ENCODE measurements at regions not wholly inside any gene's neighbourhood (a gene's known extent, or its start where the extent isn't known, plus 50 kb on each side); places are given as distances from the start of the nearest gene placed in this dataset.
"Not testable (repeated sequence)": the region's sequence is repeated elsewhere in the genome, so short reads cannot be mapped to it uniquely, and the experiment has no call there.

DNA sequence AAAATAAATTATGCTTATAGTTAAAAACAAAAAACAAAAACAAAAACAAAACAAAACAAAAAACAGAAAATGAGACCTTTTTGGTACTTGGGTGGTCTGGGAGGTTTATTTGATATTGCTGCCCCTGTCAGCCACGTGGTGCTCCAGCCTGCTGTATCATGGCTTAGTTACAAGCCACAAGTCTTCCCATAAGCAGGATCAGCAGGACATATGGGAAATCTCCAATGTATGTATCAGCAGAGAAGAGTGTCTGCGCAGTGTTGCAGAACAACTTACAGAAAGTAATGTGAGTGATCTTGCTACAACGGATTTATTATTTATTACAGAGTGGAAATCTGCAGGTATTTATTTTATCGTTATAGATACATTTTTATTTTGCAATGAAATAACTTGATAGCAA, 423.0 kb upstream of the TMPRSS15 start:
- Histone ChIP-seq H3K36me3 (ENCODE audit: insufficient read depth, insufficient read length, low read length) (no peaks in the 10 kb centered on the region), H3K27me3 (ENCODE audit: insufficient read depth, insufficient read length) (no peaks in the 10 kb centered on the region), H3K4me3 (ENCODE audit: insufficient read length, low read depth) (no peak overlapping the region), H3K9me3 (ENCODE audit: insufficient read depth, low read length) (no peaks in the 10 kb centered on the region), H3K4me1 (ENCODE audit: insufficient read depth, insufficient read length) (no peaks in the 10 kb centered on the region), H3K9ac (ENCODE audit: insufficient read length, low read depth) (no peak overlapping the region)
- TF ChIP-seq YY1 (IDR thresholded peaks at IDR 0.05; ENCODE audit: insufficient read depth, insufficient read length) (no peak), ZNF274 (IDR thresholded peaks at IDR 0.05; ENCODE audit: low read depth, low read length) (no peak), SUZ12 (IDR thresholded peaks at IDR 0.05; ENCODE audit: extremely low read depth, insufficient read depth, insufficient read length) (no peak)
- DNase-seq (ENCODE audit: low read depth, low spot score) = no peak

DNA sequence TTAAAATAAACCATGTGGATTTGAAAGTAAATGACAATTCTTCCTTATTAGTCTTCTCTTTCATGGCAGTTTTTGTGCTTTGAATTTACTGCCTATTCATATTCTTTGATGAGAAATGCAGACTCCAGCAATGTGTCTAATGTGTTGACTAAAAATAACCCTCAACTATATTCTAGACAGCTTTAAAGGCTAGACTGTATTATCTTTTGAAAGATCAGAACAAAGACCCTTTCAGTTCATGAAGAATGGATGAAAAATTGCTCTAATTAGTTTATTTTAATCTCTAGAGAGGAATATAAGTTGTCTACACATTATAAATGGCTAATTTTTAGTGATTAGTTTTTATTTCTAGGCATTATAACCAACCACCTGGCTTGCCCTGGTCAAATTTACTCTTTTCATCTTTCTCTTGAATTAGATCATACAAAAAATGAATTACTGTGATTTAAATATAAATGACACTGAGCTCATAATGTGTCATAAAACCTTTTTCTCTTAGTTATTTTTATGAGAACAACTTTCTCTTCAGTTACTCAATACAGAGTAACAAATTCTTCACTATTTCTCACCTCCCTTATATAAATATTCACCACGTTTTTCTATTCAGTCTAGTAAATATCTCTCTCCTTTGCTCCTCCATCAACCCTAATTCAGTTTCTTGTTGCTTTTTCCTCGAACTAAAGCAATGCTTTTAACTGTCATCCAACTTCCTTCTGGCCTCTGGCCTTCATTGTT, 428.5 kb upstream of the TMPRSS15 start:
- H3K4me1 ChIP-seq (ENCODE audit: insufficient read depth, insufficient read length) = no peaks in the 10 kb centered on the region
- H3K27me3 ChIP-seq (ENCODE audit: insufficient read depth, insufficient read length) = no peaks in the 10 kb centered on the region
- no peak overlapping the region for H3K4me3 ChIP-seq (ENCODE audit: insufficient read length, low read depth)
- no peaks in the 10 kb centered on the region for H3K36me3 ChIP-seq (ENCODE audit: insufficient read depth, insufficient read length, low read length)
- DNase-seq (ENCODE audit: low read depth, low spot score) = no peak
- H3K9ac ChIP-seq (ENCODE audit: insufficient read length, low read depth) = no peak overlapping the region
- H3K9me3 ChIP-seq (ENCODE audit: insufficient read depth, low read length) = no peaks in the 10 kb centered on the region
- no peak for TF ChIP-seq ZNF274 (IDR thresholded peaks at IDR 0.05; ENCODE audit: low read depth, low read length)
- TF ChIP-seq SUZ12 (IDR thresholded peaks at IDR 0.05; ENCODE audit: extremely low read depth, insufficient read depth, insufficient read length) = no peak
- TF ChIP-seq YY1 (IDR thresholded peaks at IDR 0.05; ENCODE audit: insufficient read depth, insufficient read length) = no peak

GRCh38 chr21:18832950-18833349, 429.4 kb upstream of the TMPRSS15 start:
- H3K4me1 ChIP-seq (ENCODE audit: insufficient read depth, insufficient read length) = no peaks in the 10 kb centered on the region
- no peak overlapping the region for H3K4me3 ChIP-seq (ENCODE audit: insufficient read length, low read depth)
- H3K27me3 ChIP-seq (ENCODE audit: insufficient read depth, insufficient read length) = no peaks in the 10 kb centered on the region
- H3K9ac ChIP-seq (ENCODE audit: insufficient read length, low read depth) = no peak overlapping the region
- no peak for TF ChIP-seq ZNF274 (IDR thresholded peaks at IDR 0.05; ENCODE audit: low read depth, low read length)
- no peak for TF ChIP-seq SUZ12 (IDR thresholded peaks at IDR 0.05; ENCODE audit: extremely low read depth, insufficient read depth, insufficient read length)
- no peak for TF ChIP-seq YY1 (IDR thresholded peaks at IDR 0.05; ENCODE audit: insufficient read depth, insufficient read length)
- DNase-seq (ENCODE audit: low read depth, low spot score) = no peak
- H3K36me3 ChIP-seq (ENCODE audit: insufficient read depth, insufficient read length, low read length) = no peaks in the 10 kb centered on the region
- no peaks in the 10 kb centered on the region for H3K9me3 ChIP-seq (ENCODE audit: insufficient read depth, low read length)

DNA sequence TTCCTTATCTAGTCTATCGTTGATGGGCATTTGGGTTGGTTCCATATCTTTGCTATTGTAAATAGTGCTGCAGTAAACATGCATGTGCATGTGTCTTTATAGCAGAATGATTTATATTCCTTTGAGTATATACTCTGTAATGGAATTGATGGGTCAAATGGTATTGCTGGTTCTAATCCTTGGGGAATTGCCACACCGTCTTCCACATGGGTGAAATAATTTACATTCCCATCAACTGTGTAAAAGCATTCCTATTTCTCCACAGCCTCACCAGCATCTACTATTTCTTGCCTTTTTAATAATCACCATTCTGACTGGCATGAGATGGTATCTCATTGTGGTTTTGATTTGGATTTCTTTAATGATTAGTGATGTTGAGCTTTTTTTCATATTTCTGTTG, 430.5 kb upstream of the TMPRSS15 start:
- H3K36me3 ChIP-seq (ENCODE audit: insufficient read depth, insufficient read length, low read length); DNase-seq (ENCODE audit: low read depth, low spot score); H3K9me3 ChIP-seq (ENCODE audit: insufficient read depth, low read length); H3K9ac ChIP-seq (ENCODE audit: insufficient read length, low read depth); H3K4me1 ChIP-seq (ENCODE audit: insufficient read depth, insufficient read length); H3K4me3 ChIP-seq (ENCODE audit: insufficient read length, low read depth); H3K27me3 ChIP-seq (ENCODE audit: insufficient read depth, insufficient read length): not testable (repeated sequence)

GRCh38 chr21:18840239-18840638, 436.7 kb upstream of the TMPRSS15 start:
- H3K9me3 ChIP-seq (ENCODE audit: insufficient read depth, low read length) = peaks cover 7% of the 10 kb centered on the region
- DNase-seq (ENCODE audit: low read depth, low spot score) = peak; percentile 60
- no peak for TF ChIP-seq ZNF274 (IDR thresholded peaks at IDR 0.05; ENCODE audit: low read depth, low read length)
- no peak for TF ChIP-seq SUZ12 (IDR thresholded peaks at IDR 0.05; ENCODE audit: extremely low read depth, insufficient read depth, insufficient read length)
- no peak for TF ChIP-seq YY1 (IDR thresholded peaks at IDR 0.05; ENCODE audit: insufficient read depth, insufficient read length)

DNA sequence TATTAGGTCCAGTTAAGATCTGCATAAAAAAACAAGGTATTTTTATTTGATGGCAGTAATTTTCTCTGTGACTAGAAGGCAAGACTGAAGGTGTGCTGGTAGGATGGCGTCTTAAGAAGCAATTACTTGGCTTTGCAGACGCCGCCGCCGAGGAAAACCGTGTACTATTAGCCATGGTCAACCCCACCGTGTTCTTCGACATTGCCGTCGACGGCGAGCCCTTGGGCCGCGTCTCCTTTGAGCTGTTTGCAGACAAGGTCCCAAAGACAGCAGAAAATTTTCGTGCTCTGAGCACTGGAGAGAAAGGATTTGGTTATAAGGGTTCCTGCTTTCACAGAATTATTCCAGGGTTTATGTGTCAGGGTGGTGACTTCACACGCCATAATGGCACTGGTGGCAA, 454.0 kb upstream of the TMPRSS15 start:
- not testable (repeated sequence) for H3K9ac ChIP-seq (ENCODE audit: insufficient read length, low read depth); H3K4me1 ChIP-seq (ENCODE audit: insufficient read depth, insufficient read length); DNase-seq (ENCODE audit: low read depth, low spot score); H3K9me3 ChIP-seq (ENCODE audit: insufficient read depth, low read length); H3K27me3 ChIP-seq (ENCODE audit: insufficient read depth, insufficient read length); H3K4me3 ChIP-seq (ENCODE audit: insufficient read length, low read depth); H3K36me3 ChIP-seq (ENCODE audit: insufficient read depth, insufficient read length, low read length)

More at GRCh38 chr21:18840239-18840638, 436.7 kb upstream of the TMPRSS15 start:
- H3K4me3 ChIP-seq (ENCODE audit: insufficient read length, low read depth) = no peak overlapping the region
- H3K9ac ChIP-seq (ENCODE audit: insufficient read length, low read depth) = no peak overlapping the region
- H3K36me3 ChIP-seq (ENCODE audit: insufficient read depth, insufficient read length, low read length) = no peaks in the 10 kb centered on the region
- H3K27me3 ChIP-seq (ENCODE audit: insufficient read depth, insufficient read length) = no peaks in the 10 kb centered on the region
- no peaks in the 10 kb centered on the region for H3K4me1 ChIP-seq (ENCODE audit: insufficient read depth, insufficient read length)

DNA sequence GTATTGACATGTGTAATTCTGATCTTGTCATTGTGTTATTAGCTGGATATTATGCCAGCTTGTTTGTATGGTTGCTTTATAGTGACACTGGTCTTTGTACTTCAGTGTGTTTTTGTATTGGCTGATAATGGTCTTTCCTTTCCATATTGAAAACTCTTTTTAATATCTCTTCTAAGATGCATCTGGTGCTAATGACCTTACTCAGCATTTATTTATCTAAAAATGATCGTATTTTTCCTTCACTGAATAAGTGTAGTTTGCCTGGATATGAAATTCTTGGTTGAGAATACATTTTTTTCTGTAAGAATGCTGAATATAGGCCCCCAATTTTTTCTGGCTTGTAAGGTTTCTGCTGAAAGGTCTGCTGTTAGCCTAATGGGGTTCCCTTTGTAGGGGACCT, 465.5 kb upstream of the TMPRSS15 start:
- H3K9me3 ChIP-seq (ENCODE audit: insufficient read depth, low read length) = no peaks in the 10 kb centered on the region
- no peak for DNase-seq (ENCODE audit: low read depth, low spot score)
- no peaks in the 10 kb centered on the region for H3K27me3 ChIP-seq (ENCODE audit: insufficient read depth, insufficient read length)
- TF ChIP-seq SUZ12 (IDR thresholded peaks at IDR 0.05; ENCODE audit: extremely low read depth, insufficient read depth, insufficient read length) (no peak), YY1 (IDR thresholded peaks at IDR 0.05; ENCODE audit: insufficient read depth, insufficient read length) (no peak), ZNF274 (IDR thresholded peaks at IDR 0.05; ENCODE audit: low read depth, low read length) (no peak)
- no peak overlapping the region for H3K9ac ChIP-seq (ENCODE audit: insufficient read length, low read depth)
- no peak overlapping the region for H3K4me3 ChIP-seq (ENCODE audit: insufficient read length, low read depth)
- no peaks in the 10 kb centered on the region for H3K36me3 ChIP-seq (ENCODE audit: insufficient read depth, insufficient read length, low read length)
- H3K4me1 ChIP-seq (ENCODE audit: insufficient read depth, insufficient read length) = no peaks in the 10 kb centered on the region

GRCh38 chr21:18877917-18878316, 474.3 kb upstream of the TMPRSS15 start:
- Histone ChIP-seq H3K27me3 (ENCODE audit: insufficient read depth, insufficient read length) (no peaks in the 10 kb centered on the region), H3K9ac (ENCODE audit: insufficient read length, low read depth) (no peak overlapping the region), H3K9me3 (ENCODE audit: insufficient read depth, low read length) (peaks cover 17% of the 10 kb centered on the region), H3K4me1 (ENCODE audit: insufficient read depth, insufficient read length) (no peaks in the 10 kb centered on the region), H3K4me3 (ENCODE audit: insufficient read length, low read depth) (no peak overlapping the region), H3K36me3 (ENCODE audit: insufficient read depth, insufficient read length, low read length) (no peaks in the 10 kb centered on the region)
- TF ChIP-seq SUZ12 (IDR thresholded peaks at IDR 0.05; ENCODE audit: extremely low read depth, insufficient read depth, insufficient read length) (no peak), YY1 (IDR thresholded peaks at IDR 0.05; ENCODE audit: insufficient read depth, insufficient read length) (no peak), ZNF274 (IDR thresholded peaks at IDR 0.05; ENCODE audit: low read depth, low read length) (no peak)
- DNase-seq (ENCODE audit: low read depth, low spot score) = no peak

Measured in NT2/D1 (cell line).